ENCODE measurements at regions not wholly inside any gene's neighbourhood (a gene's known extent, or its start where the extent isn't known, plus 50 kb on each side); places are given as distances from the start of the nearest gene placed in this dataset.

GRCh38 chr7:45470031-45470430, 104.1 kb upstream of the ADCY1 start:
- DNase-seq: no peak
- Mint-ChIP-seq H3K4me3 (no peak overlapping the region), H3K36me3 (ENCODE audit: low read depth) (no peaks in the 10 kb centered on the region), H3K9me3 (no peaks in the 10 kb centered on the region), H3K4me1 (ENCODE audit: low read depth) (no peaks in the 10 kb centered on the region), H3K27me3 (peaks cover 32% of the 10 kb centered on the region), H3K27ac (no peak overlapping the region)
- ChIA-PET CTCF (no interaction called here), POLR2A (no interaction called here)
- no peak for ATAC-seq (ENCODE audit: poor library complexity)
- TF ChIP-seq CTCF (IDR thresholded peaks at IDR 0.05): no peak
- Histone ChIP-seq H3K36me3 (ENCODE audit: insufficient read depth, low read length) (no peaks in the 10 kb centered on the region), H3K9me3 (ENCODE audit: control insufficient read depth in 1 of 2, insufficient read depth in 1 of 2, low read length in 2 of 2) (peaks cover 0 to 8% of the 10 kb centered on the region in 2 experiments), H3K4me1 (ENCODE audit: insufficient read depth, low read length) (no peaks in the 10 kb centered on the region), H3K4me3 (ENCODE audit: low read length) (no peak overlapping the region), H3K27me3 (ENCODE audit: control insufficient read depth in 1 of 2, insufficient read depth in 2 of 2, low read length in 2 of 2) (peaks cover 4 to 13% of the 10 kb centered on the region in 2 experiments), H3K27ac (ENCODE audit: low read depth in 1 of 2, low read length in 2 of 2) (no peak overlapping the region)
- intact Hi-C loops (cut with DNase I, micrococcal nuclease): no loop called here

- Histone ChIP-seq H3K4me1 (ENCODE audit: insufficient read depth, low read length) (no peaks in the 10 kb centered on the region), H3K4me3 (ENCODE audit: low read length) (no peak overlapping the region), H3K36me3 (ENCODE audit: insufficient read depth, low read length) (no peaks in the 10 kb centered on the region), H3K27me3 (ENCODE audit: control insufficient read depth in 1 of 2, insufficient read depth in 2 of 2, low read length in 2 of 2) (no peaks in the 10 kb centered on the region), H3K9me3 (ENCODE audit: control insufficient read depth in 1 of 2, insufficient read depth in 1 of 2, low read length in 2 of 2) (no peaks in the 10 kb centered on the region), H3K27ac (ENCODE audit: low read depth in 1 of 2, low read length in 2 of 2) (no peak overlapping the region)
- ChIA-PET CTCF (no interaction called here), POLR2A (no interaction called here)
- no peak for TF ChIP-seq CTCF (IDR thresholded peaks at IDR 0.05)
- H3K4me1 Mint-ChIP-seq (ENCODE audit: low read depth): no peaks in the 10 kb centered on the region
- H3K9me3 Mint-ChIP-seq: no peaks in the 10 kb centered on the region
- H3K36me3 Mint-ChIP-seq (ENCODE audit: low read depth): no peaks in the 10 kb centered on the region
- H3K4me3 Mint-ChIP-seq: no peak overlapping the region
- intact Hi-C loops (cut with DNase I, micrococcal nuclease): no loop called here
- no peak overlapping the region for H3K27ac Mint-ChIP-seq
- no peak for ATAC-seq (ENCODE audit: poor library complexity)
- H3K27me3 Mint-ChIP-seq: no peaks in the 10 kb centered on the region
- no peak for DNase-seq
Measured at GRCh38 chr7:45479781-45480180, 94.4 kb upstream of the ADCY1 start.

- H3K4me1 ChIP-seq (ENCODE audit: insufficient read depth, low read length): no peaks in the 10 kb centered on the region
- no peaks in the 10 kb centered on the region for H3K9me3 ChIP-seq (ENCODE audit: control insufficient read depth in 1 of 2, insufficient read depth in 1 of 2, low read length in 2 of 2)
- intact Hi-C loops (cut with DNase I, micrococcal nuclease): no loop called here
- TF ChIP-seq CTCF (IDR thresholded peaks at IDR 0.05): no peak
- POLR2A ChIA-PET: no interaction called here
- Mint-ChIP-seq H3K4me1 (ENCODE audit: low read depth) (no peaks in the 10 kb centered on the region), H3K4me3 (no peak overlapping the region), H3K36me3 (ENCODE audit: low read depth) (no peaks in the 10 kb centered on the region), H3K27ac (no peak overlapping the region), H3K9me3 (no peaks in the 10 kb centered on the region), H3K27me3 (no peaks in the 10 kb centered on the region)
- DNase-seq (no peak), ATAC-seq (ENCODE audit: poor library complexity) (no peak)
- H3K27me3 ChIP-seq (ENCODE audit: control insufficient read depth in 1 of 2, insufficient read depth in 2 of 2, low read length in 2 of 2): no peaks in the 10 kb centered on the region
- H3K36me3 ChIP-seq (ENCODE audit: insufficient read depth, low read length): no peaks in the 10 kb centered on the region
- no peak overlapping the region for H3K27ac ChIP-seq (ENCODE audit: low read depth in 1 of 2, low read length in 2 of 2)
- CTCF ChIA-PET: no interaction called here
- no peak overlapping the region for H3K4me3 ChIP-seq (ENCODE audit: low read length)
Measured at GRCh38 chr7:45482451-45482850, 91.7 kb upstream of the ADCY1 start.
